HG02943 (cell line): ENCODE measurements at regions not wholly inside any gene's neighbourhood (a gene's known extent, or its start where the extent isn't known, plus 50 kb on each side); places are given as distances from the start of the nearest gene placed in this dataset.

ENCODE experiments used
- ATAC-seq: cut with Tn5 transposase; IDR thresholded peaks from one replicate; pipeline ENCODE4 v1.9.1; 2021; ENCODE audit warnings: mild to moderate bottlenecking, low read depth, moderate library complexity; ENCODE audit not compliant: unreplicated experiment

GRCh38 chr5:118555727-118556126 lies 432.6 kb downstream of the DTWD2 start:
- no peak for ATAC-seq

DNA sequence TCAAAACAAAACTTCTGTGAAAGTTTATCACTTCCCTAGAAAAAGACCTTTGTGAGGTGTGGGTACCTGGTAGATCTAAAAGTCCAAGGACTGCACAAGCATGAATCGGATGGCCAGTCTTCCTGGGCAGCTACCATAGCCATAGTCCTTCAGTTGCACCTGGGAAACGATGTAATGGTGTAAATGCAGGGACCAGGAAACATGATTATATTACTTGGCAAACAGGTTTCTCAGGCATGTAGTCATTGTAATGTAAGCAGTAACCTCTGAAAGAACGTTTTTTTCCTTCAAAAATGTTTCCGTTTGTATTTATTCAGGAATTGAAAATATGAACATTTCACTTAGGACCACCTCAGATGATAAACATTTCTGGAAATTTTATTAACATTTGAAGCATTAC lies 433.4 kb downstream of the DTWD2 start:
- ATAC-seq: no peak

DNA sequence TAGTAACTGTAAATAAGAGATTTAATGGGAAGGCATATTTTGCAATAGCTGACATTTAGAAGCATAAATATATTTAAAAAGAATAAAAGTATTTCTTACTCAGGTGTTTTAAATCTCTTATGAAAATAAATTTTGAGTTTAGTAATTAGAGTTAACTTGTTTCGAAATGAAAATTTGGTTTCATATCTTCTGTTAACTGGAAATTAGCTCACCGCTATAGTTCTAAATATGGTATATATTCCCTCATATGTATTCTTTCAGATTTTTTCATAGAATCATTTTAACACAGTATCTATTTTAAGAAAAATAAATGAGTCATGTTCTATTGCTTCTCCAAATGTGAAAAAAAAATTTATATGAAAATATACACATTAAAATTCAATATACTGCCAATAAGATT lies 434.1 kb downstream of the DTWD2 start:
- ATAC-seq: no peak

DNA sequence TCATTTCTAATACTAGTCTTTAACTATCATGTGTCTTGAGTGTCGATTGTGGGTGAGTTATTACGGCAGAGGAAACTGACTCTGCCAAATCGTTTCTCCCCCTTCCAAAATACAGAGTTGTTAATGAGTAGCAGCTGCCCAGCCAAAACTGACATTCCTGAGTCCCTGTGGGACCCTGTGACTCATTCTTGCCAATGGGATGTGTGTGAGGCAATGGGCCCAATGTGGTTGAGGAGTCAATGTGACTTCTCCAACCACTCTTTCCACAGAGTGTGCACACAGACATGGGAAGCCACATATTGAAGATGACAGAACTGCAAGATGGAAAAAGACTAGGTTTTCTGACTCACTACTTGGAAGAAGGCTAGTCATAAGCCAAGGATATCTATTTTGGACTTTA lies 434.7 kb downstream of the DTWD2 start:
- ATAC-seq: no peak

DNA sequence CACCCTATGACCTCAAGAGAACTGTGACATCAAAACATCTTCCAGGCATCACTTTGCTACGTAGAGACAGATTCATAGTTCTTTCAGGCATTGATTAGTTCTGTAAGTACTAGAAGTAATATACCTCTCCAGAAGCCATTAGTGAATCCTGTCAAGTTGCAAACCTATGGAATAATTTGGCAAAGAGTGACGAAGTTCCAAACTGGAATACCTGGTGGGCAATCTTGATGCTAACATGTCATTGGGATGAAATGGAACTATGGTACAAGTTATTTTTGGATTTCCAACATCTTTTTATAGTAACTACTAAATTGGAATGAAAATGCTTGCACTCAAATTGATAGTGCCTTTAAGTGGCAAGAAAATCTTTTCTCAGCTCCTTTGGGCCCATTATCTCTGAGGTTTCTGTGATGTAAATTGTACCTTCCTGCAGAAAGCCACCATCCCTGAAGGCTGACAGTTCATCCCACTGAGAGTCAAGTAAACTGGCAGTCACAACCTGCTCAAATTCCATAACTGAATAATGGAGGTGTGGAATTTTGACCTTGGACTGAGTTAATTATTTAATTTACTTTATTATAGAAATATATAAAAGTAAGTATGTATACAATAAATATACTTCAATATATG lies 435.5 kb downstream of the DTWD2 start:
- no peak for ATAC-seq

DNA sequence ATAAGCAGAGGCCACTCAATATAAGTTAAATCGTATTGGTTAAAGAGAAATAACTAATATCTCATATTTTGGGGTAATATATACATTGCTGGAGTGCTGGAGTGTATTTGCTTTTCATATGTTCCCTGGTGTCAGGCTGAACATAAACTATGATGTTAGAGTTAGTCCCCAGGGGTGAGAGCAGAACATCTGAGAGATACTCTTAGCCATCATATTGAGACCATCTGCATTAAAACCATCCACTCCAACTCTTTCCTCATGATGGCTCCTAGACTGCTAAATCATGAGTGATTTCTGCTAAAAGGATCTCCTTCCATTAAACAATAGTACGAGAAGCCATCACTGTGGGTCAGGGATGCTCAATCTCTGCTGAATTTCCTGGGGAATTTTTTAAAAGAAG lies 436.2 kb downstream of the DTWD2 start:
- no peak for ATAC-seq

DNA sequence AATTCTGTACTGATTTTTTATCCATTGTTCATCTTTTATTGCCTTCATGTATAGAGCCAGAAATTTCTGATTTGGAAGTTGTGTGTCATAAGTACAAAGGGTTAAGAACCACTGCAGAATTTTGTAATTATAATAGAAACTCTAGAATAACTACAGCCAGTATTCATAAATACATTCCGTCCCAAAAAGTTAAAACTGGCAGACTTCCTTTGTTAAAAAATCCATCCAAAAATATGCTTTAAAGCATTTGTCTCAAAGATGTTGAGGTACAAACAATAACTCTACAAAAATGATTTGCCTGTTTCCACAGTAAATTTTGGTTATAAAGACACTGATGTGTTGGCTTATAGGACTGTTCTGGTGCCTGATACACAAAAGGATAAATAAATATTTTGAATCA lies 436.6 kb downstream of the DTWD2 start:
- ATAC-seq: no peak

DNA sequence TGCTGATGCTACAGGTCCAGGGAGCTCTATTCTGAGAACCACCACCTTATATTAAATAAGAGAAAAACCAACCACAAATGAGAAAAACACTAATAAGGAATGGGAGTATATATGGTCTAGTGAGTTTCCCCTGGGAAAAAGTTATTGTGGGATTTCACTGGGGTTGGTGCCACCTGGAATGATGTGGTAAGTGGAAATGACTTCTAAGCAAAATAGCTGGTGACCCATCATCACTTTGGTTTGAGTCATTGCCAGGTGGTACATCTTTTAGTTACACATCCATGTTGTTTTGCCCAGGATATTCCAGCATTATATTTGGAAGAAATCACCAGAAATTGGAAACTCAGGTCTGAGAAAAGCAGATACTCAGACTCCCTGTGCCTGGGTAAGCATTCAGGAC lies 437.3 kb downstream of the DTWD2 start:
- no peak for ATAC-seq

- no peak for ATAC-seq
Observed at GRCh38 chr5:118548761-118549720, 439.3 kb downstream of the DTWD2 start.

DNA sequence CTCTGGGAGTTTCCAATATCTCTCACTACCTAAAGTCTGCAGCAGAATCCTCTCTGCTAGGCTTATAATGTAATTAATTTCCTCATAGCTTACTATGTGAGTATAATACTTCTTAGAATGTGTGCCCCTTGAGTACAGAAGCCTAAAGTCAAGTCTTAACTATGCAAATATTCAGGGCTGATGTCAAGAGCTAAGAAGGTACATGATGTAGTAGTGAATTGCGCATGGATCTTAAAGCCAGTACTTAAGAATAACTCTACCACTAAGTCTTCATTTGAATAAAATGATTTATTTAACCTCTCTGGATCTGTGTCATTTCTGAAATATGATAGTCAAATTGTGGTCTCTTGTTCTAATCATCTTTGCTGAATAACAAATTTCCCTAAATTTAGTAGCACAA lies 442.9 kb downstream of the DTWD2 start:
- ATAC-seq: no peak

DNA sequence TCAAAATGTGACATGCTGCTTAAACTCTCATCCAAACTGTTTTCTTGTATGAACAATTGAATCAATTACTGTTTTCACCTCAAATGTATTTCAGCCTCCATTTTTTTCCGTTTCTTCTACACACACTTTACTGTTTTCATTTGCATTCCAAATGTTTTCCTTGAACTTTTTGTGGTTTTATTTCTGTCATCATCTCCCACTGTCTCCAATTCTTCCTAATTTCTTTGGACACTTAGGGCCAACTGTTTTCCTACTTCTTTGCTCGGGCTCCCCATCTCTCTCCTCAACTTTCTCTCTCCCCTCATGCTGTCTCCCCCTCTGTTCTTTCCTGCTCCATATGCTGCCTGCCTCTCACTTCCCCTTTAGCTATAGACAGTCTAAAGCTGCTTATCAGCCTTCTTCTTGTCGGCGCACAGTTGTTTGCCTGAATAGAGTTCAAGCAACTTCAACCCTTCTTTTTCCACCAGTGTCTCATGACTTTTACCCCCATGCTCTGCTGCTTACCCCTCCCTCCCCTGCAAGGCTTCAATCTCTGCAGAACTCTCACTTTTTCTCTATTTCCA lies 443.4 kb downstream of the DTWD2 start:
- no peak for ATAC-seq

DNA sequence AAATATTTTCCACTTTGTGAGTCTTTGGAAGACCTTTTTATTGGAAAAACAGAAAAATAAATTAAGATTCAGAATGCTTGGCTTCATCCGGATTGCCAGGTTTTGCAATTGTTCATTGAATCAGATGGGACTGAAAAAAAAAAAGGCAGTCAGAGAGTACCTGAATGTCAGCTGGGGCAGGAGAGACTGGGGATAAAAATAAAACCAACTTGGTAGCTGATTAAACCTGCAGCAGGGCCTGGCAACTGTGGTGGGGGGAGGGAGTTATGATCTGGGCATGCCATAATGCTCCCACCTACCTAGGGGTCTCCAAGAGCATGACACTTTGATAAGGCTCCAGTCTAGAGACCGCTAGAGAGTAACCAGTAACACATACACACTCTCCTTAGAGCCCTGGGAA lies 454.4 kb downstream of the DTWD2 start:
- no peak for ATAC-seq

DNA sequence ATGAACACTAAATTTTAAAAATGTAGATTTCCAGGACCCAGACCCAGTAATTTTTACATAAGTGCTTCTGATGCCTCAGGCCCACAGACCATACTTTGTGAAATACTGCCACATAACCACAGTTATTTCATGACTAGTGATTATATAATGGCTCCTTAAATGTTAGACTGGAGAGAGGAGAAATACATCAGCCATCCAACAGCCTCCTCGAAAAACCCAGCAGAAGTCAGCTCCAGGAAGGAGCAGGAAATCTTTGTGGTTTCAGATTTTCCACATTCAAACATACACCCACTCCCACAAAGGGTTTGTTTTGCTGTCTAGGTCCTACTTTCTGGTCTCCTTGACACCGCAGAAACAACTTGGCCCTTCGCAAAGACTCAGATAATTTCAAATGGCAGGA lies 455.2 kb downstream of the DTWD2 start:
- no peak for ATAC-seq

DNA sequence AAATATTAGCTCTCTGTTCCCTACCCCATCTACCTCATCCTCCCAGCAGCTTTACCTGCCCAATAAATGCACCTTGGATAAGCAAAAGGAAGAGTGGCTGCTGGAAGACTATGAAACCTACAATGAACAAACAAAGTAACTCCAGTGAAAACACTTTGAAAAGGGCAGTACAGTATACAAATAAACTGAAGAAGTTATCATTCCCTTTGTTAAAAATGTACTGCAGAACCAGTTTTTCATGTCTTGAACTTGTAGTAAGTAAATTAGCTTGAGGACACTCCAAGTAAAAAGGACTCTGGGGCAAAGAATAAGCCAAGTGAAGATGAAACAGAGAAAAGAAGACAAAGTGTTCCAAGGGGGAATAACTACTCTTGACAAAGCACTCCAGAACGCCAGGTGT lies 457.1 kb downstream of the DTWD2 start:
- ATAC-seq: no peak

DNA sequence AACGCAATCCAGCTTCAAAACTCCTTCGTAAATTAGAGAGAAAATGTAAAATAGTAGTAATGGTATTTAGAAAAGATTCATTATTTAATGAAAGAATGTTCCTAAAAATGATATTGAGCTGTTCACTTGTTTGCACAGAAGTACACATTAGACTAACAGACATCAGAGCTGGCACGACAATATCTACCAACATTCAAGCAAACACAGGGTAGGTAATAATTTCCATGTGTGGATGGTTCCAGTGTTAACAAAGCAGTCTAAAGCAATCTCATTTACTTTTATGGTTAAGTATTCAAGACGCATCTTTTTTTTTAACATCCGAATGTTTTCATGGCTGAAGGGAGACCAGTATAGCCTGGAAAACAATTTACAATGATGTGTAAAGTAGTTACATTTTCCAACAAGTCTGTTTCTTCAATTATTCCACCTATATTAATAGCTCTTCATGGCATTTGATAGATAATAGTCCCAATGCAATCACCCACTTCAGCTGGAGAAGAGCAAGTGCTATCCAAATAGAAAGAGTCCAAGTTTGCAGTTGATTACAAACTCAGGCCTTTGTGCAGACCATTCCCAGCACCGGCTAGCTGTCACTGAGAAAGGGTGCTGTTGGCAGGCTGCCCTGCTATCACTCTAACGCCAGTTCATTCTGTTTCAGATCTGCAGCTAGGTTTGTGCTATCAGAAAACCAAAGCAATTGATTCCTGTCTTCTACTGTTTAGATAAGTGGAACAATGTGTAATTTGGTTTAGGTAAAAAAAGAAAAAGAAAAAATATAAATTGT lies 458.8 kb downstream of the DTWD2 start:
- ATAC-seq: no peak

- no peak for ATAC-seq
Observed at GRCh38 chr5:118522626-118523025, 465.7 kb downstream of the DTWD2 start.

GRCh38 chr5:118520771-118521415 lies 467.5 kb downstream of the DTWD2 start:
- ATAC-seq: no peak

GRCh38 chr5:118519466-118519865 lies 468.9 kb downstream of the DTWD2 start:
- no peak for ATAC-seq

DNA sequence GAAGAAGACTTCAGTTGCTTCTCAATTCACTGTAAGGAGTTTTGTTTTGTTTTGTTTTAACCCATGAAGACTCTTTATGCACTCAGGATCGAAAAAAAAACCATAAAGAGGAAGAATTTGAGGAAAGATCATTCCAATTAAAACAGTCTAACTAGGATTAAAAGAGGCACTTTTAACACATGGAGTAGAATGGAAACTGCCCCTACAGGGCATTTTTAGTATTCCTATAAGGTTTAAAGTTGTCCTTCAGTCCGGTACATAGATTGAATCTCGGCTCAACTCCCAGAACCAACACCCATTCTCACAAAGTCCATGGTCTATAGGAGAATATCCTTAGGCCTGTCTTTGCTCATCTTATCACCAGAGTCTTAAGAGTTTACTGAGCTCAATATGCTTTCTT lies 469.6 kb downstream of the DTWD2 start:
- ATAC-seq: no peak

DNA sequence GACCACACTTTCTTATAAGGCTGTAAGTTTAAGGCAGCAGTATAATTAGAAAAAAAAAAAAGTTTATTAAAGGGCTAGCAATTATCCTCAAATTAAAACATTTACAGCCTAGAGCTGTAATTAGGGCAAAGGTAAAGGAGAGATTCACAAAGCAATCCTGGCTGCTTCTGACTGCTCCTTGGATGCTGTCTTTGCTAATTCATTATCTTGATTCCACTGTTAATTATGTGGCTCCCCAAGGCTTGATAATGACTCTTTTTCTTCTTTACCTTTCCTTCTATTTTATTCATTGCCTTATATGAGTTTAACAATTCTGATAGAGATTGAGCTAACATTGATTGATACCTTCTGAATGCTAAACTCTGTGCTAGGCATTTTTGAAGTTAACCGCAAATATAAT lies 476.5 kb downstream of the DTWD2 start:
- no peak for ATAC-seq
